Endothelial cell (in vitro differentiated cells): ENCODE measurements at regions not wholly inside any gene's neighbourhood (a gene's known extent, or its start where the extent isn't known, plus 50 kb on each side); places are given as distances from the start of the nearest gene placed in this dataset.

Experiments
- DNase-seq: peaks from one replicate; pipeline ENCODE4 v3.0.0; 2021; ENCODE audit warnings: low spot score
- H3K27ac Mint-ChIP-seq: one replicate; pipeline ENCODE4 v1.8.0; 2021; ENCODE audit warnings: mixed read lengths, inconsistent platforms; ENCODE audit not compliant: unreplicated experiment
- H3K27me3 Mint-ChIP-seq: one replicate; pipeline ENCODE4 v1.8.0; 2021; ENCODE audit warnings: mild to moderate bottlenecking, moderate library complexity, mixed read lengths, inconsistent platforms; ENCODE audit not compliant: unreplicated experiment
- H3K36me3 Mint-ChIP-seq: one replicate; pipeline ENCODE4 v1.8.0; 2021; ENCODE audit warnings: mild to moderate bottlenecking, low read depth, mixed read lengths, inconsistent platforms; ENCODE audit not compliant: unreplicated experiment
- H3K4me1 Mint-ChIP-seq: one replicate; pipeline ENCODE4 v1.8.0; 2021; ENCODE audit warnings: mild to moderate bottlenecking, mixed read lengths, inconsistent platforms; ENCODE audit not compliant: unreplicated experiment
- H3K4me3 Mint-ChIP-seq: one replicate; pipeline ENCODE4 v1.8.0; 2021; ENCODE audit warnings: mild to moderate bottlenecking, mixed read lengths, inconsistent platforms; ENCODE audit not compliant: unreplicated experiment
- H3K9me3 Mint-ChIP-seq: one replicate; pipeline ENCODE4 v1.8.0; 2021; ENCODE audit warnings: mixed read lengths, inconsistent platforms; ENCODE audit not compliant: unreplicated experiment
- TF ChIP-seq, protein P1 (sequence below): fragments of 200-600 bp; sonication (generic); IDR thresholded peaks from one replicate; pipeline ENCODE4 v1.5.0; 2021; ENCODE audit warnings: antibody characterized with exemption; ENCODE audit not compliant: unreplicated experiment

DNA sequence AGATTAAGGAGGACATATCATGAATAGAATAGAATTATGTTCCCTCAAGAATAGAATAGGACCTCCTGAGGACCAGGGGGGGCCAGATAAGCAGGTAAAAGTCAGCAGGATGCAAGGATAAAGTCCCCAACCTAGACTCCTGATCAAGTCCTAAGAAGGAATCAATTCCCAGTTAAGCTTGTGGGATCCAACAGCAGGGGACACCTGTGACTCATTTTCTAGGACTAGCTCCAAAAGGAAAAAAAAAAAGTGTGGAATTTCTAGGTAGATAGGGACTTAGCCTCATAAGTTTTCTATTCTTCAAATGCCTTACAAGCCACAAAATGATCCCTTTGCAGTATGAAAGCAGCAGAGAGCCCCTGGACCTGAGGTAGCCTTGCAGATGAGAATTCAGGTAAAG, 336.2 kb downstream of the WDR11 start:
- Mint-ChIP-seq H3K27ac (no peak overlapping the region), H3K4me3 (no peak overlapping the region)
- no peak for DNase-seq

DNA sequence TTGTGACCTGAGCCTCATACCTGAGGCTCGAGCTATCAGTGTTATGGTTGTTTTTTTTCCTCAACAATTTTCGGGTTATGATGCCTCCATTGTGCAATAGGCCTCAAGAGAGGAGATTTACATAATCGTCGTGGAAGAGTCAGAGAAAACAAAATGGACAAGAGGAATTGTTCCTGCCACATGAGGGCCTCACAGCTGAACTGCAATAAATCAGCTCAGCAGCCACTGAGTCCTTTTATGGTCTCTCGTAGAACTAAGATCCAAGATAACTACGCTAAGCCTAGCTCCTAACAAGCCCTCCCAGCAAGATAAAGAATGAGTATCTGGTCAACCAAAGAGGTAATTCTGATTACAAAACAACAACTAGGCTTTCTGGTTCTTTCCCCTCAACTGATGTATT, 336.8 kb downstream of the WDR11 start:
- H3K4me3 Mint-ChIP-seq, result no peak overlapping the region
- no peak overlapping the region for H3K27ac Mint-ChIP-seq
- H3K4me1 Mint-ChIP-seq, result no peaks in the 10 kb centered on the region
- no peaks in the 10 kb centered on the region for H3K9me3 Mint-ChIP-seq
- H3K27me3 Mint-ChIP-seq, result no peaks in the 10 kb centered on the region
- TF ChIP-seq, protein P1, sequence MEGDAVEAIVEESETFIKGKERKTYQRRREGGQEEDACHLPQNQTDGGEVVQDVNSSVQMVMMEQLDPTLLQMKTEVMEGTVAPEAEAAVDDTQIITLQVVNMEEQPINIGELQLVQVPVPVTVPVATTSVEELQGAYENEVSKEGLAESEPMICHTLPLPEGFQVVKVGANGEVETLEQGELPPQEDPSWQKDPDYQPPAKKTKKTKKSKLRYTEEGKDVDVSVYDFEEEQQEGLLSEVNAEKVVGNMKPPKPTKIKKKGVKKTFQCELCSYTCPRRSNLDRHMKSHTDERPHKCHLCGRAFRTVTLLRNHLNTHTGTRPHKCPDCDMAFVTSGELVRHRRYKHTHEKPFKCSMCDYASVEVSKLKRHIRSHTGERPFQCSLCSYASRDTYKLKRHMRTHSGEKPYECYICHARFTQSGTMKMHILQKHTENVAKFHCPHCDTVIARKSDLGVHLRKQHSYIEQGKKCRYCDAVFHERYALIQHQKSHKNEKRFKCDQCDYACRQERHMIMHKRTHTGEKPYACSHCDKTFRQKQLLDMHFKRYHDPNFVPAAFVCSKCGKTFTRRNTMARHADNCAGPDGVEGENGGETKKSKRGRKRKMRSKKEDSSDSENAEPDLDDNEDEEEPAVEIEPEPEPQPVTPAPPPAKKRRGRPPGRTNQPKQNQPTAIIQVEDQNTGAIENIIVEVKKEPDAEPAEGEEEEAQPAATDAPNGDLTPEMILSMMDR, result no peak
- DNase-seq, result no peak
- H3K36me3 Mint-ChIP-seq, result no peaks in the 10 kb centered on the region

More for the DNA sequence above, 336.2 kb downstream of the WDR11 start:
- H3K4me1 Mint-ChIP-seq, result no peaks in the 10 kb centered on the region
- TF ChIP-seq, protein P1, result no peak
- H3K9me3 Mint-ChIP-seq, result no peaks in the 10 kb centered on the region
- no peaks in the 10 kb centered on the region for H3K27me3 Mint-ChIP-seq
- H3K36me3 Mint-ChIP-seq, result no peaks in the 10 kb centered on the region

DNA sequence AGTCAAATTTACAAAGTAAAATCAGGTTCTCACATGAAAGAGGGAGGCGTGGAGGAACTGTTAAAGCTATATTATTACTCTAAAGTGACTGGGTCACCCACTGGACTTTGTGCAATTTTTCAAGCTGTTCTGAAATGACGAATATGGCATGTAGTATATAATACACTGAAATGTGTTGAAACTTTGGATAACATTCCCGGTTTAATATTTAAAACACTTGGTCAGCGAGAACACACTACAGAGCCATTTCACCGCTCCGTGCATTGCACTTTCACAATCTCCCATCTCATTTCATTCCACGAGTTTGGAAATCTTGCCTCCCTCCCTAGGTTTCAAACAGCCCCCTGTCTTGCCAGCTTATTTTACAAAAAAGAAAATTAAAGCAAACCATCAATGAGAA, 337.9 kb downstream of the WDR11 start:
- Mint-ChIP-seq H3K27ac (no peak overlapping the region), H3K36me3 (no peaks in the 10 kb centered on the region), H3K9me3 (no peaks in the 10 kb centered on the region), H3K27me3 (no peaks in the 10 kb centered on the region), H3K4me3 (no peak overlapping the region), H3K4me1 (no peaks in the 10 kb centered on the region)
- TF ChIP-seq, protein P1, result no peak
- DNase-seq, result no peak

DNA sequence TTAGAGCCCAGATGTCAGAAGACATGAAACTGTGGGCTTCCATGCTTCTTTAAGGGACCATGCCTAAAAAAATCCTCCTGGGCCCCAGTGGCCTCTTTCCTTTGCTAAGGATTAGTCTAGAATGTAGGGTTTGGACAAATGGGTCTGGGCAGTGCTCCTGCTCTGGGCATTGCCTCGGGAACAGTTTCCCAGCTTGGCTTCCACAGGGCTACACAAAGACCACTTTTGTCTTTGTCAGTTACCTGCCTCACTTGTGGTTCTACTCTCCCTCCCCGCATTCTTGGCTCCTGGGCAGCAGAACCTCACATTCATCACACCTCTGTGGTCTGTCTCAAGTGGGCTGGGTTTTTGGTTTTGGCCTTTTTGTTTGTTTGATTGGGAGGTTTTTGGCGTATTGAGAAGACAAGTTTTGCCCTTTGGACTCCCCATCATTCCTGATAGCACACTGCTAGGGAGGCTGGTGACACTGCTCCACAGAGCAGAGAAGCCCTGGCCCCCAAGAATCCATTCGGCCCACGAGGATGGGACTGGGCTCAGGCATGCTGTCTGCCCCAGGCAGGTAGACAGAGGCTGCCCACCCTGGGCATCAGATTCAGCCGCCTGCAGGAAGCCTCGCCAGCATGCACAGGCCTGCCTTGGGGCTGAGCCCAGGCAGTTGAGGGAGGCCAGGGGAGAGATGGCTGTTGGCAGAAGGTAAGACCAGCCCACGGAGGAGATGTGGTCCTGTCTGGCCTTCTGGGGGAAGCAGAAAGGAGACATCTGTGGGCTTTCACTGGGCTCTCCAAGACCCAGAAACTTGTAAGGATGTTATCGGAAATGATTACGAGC, 343.7 kb downstream of the WDR11 start:
- TF ChIP-seq, protein P1, result no peak
- Mint-ChIP-seq H3K27ac (no peak overlapping the region), H3K4me3 (no peak overlapping the region), H3K27me3 (no peaks in the 10 kb centered on the region), H3K9me3 (no peaks in the 10 kb centered on the region), H3K4me1 (no peaks in the 10 kb centered on the region), H3K36me3 (no peaks in the 10 kb centered on the region)
- no peak for DNase-seq

DNA sequence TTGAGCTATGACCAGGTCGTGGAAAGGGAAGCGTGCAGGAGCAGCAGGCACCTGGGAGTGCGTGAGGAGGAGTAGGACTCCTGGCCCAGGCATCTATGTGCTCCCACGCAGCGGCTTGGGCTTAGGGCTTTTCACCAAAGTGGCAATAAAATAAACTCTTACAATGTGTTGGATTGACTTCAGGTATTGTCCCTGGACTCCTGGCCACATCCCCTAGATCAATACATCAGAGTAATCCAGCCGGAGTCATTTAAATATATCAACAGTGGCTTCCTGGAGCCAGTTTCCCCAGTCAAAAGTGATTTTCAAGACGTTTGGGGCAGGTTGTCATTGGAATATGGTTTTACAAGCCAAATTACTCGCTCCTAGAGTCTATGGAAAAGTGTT, 344.4 kb downstream of the WDR11 start:
- Mint-ChIP-seq H3K27ac (no peak overlapping the region), H3K4me3 (no peak overlapping the region), H3K4me1 (no peaks in the 10 kb centered on the region), H3K27me3 (no peaks in the 10 kb centered on the region), H3K9me3 (no peaks in the 10 kb centered on the region), H3K36me3 (no peaks in the 10 kb centered on the region)
- DNase-seq, result no peak
- TF ChIP-seq, protein P1, result no peak
